GM12878 (cell line): ENCODE measurements at regions not wholly inside any gene's neighbourhood (a gene's known extent, or its start where the extent isn't known, plus 50 kb on each side); places are given as distances from the start of the nearest gene placed in this dataset.

ENCODE experiments used
- CBX3 ChIP-seq: fragments of 200-600 bp; sonication (generic); IDR thresholded peaks from 2 replicates; pipeline ENCODE4 v1.6.1; 2016; ENCODE audit warnings: low read depth, borderline replicate concordance
- CEBPB ChIP-seq, 2 experiments: fragments of 150-350 bp in 1 of 2; IDR thresholded peaks; 2 replicates each; pipeline ENCODE4 v1.6.1; 2012 to 2014; ENCODE audit warnings: low read depth in 2 of 2, low read length in 2 of 2, borderline replicate concordance in 1 of 2, inconsistent platforms in 1 of 2
- EP300 ChIP-seq, 2 experiments: fragments of 150-350 bp in 1 of 2; IDR thresholded peaks; 2 replicates each; pipeline ENCODE4 v1.6.1; 2011 to 2012; ENCODE audit warnings: low read depth in 2 of 2, low read length in 2 of 2, borderline replicate concordance in 1 of 2, improper control_type of control experiment in 1 of 2, inconsistent platforms in 1 of 2; ENCODE audit not compliant: control insufficient read depth in 1 of 2
- GABPA ChIP-seq: IDR thresholded peaks from 2 replicates; pipeline ENCODE4 v1.6.1; 2014; ENCODE audit warnings: antibody characterized with exemption, low read depth, mild to moderate bottlenecking, inconsistent platforms
- POLR2AphosphoS2 ChIP-seq: IDR thresholded peaks from 2 replicates; pipeline ENCODE4 v1.6.1; 2011; ENCODE audit warnings: low read depth, mild to moderate bottlenecking, low read length, improper control_type of control experiment, moderate library complexity
- POLR2AphosphoS5 ChIP-seq: IDR thresholded peaks from 2 replicates; pipeline ENCODE4 v1.6.1; 2011; ENCODE audit warnings: mild to moderate bottlenecking, low read length, inconsistent platforms
- SUPT20H ChIP-seq: IDR thresholded peaks from 2 replicates; pipeline ENCODE4 v1.6.1; 2011; ENCODE audit warnings: low read depth, mild to moderate bottlenecking, low read length, moderate library complexity, borderline replicate concordance; ENCODE audit not compliant: control insufficient read depth
- TBL1XR1 ChIP-seq: IDR thresholded peaks from 2 replicates; pipeline ENCODE4 v1.6.1; 2012; ENCODE audit warnings: low read depth, low read length, improper control_type of control experiment
- TCF12 ChIP-seq: IDR thresholded peaks from 2 replicates; pipeline ENCODE4 v1.6.1; 2011; ENCODE audit warnings: low read depth, mild to moderate bottlenecking, low read length
- ZNF24 ChIP-seq: fragments of 450-650 bp; IDR thresholded peaks from 2 replicates; pipeline ENCODE4 v1.6.1; 2017; ENCODE audit warnings: antibody characterized with exemption, mild to moderate bottlenecking
- TF ChIP-seq, protein P1 (sequence below), 3 experiments: IDR thresholded peaks in 2 of 3; conservative IDR thresholded peaks in 1 of 3; 2 replicates each; pipeline ENCODE4 v1.5.1; 2011; ENCODE audit warnings: low read depth in 3 of 3, low read length in 3 of 3, mild to moderate bottlenecking in 3 of 3, control low read depth in 2 of 3, moderate library complexity in 2 of 3, inconsistent platforms in 1 of 3, mixed read lengths in 1 of 3; ENCODE audit not compliant: control insufficient read depth in 2 of 3, insufficient read depth in 1 of 3; ENCODE audit errors: extremely low read depth in 1 of 3
- TF ChIP-seq, protein P2 (sequence below): IDR thresholded peaks from 2 replicates; pipeline ENCODE4 v1.6.1; 2012; ENCODE audit warnings: low read depth, low read length, improper control_type of control experiment

DNA sequence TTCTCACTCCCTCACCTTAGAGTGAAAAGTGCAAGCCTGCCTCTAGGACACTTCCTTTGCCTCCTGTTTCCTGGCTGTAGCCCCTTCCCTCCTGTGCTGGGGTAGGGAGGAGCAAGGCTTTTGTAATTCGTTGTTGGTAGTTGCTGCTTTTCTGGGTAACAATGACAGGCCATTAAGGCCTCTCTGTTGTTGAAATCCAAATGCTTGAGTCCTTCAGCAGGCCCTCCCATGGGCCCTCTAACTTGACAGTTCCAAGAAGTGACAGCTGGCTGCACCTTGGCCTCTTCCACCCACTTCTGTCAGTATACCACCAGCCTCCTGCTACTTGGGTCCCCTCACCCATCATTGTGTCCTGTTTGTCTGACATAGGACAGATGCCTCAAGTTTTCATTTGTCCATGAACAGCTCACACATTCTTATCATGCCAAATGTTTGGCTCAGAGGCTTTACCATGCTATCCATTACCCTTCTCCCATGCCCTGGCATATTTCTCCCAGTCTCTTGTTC, 103.7 kb upstream of the PDE3A start:
- TF ChIP-seq POLR2AphosphoS5, result no peak
- TF ChIP-seq TCF12, result no peak
- no peak for TF ChIP-seq CBX3
- TF ChIP-seq ZNF24, result no peak
- no peak for TF ChIP-seq EP300 (IDR thresholded peaks at IDR 0.05; ENCODE audit: borderline replicate concordance in 1 of 2, control insufficient read depth in 1 of 2, low read depth in 2 of 2, low read length in 2 of 2)
- no peak for TF ChIP-seq GABPA
- TF ChIP-seq SUPT20H, result no peak
- TF ChIP-seq POLR2AphosphoS2, result no peak
- TF ChIP-seq, protein P1, sequence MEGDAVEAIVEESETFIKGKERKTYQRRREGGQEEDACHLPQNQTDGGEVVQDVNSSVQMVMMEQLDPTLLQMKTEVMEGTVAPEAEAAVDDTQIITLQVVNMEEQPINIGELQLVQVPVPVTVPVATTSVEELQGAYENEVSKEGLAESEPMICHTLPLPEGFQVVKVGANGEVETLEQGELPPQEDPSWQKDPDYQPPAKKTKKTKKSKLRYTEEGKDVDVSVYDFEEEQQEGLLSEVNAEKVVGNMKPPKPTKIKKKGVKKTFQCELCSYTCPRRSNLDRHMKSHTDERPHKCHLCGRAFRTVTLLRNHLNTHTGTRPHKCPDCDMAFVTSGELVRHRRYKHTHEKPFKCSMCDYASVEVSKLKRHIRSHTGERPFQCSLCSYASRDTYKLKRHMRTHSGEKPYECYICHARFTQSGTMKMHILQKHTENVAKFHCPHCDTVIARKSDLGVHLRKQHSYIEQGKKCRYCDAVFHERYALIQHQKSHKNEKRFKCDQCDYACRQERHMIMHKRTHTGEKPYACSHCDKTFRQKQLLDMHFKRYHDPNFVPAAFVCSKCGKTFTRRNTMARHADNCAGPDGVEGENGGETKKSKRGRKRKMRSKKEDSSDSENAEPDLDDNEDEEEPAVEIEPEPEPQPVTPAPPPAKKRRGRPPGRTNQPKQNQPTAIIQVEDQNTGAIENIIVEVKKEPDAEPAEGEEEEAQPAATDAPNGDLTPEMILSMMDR (IDR thresholded peaks at IDR 0.05 in 2 of 3, conservative IDR thresholded peaks at IDR 0.05 in 1 of 3; ENCODE audit: control insufficient read depth in 2 of 3, extremely low read depth in 1 of 3, insufficient read depth in 1 of 3, low read depth in 3 of 3, low read length in 3 of 3), result no peak
- TF ChIP-seq, protein P2, sequence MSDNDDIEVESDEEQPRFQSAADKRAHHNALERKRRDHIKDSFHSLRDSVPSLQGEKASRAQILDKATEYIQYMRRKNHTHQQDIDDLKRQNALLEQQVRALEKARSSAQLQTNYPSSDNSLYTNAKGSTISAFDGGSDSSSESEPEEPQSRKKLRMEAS, result no peak
- TF ChIP-seq TBL1XR1, result no peak
- no peak for TF ChIP-seq CEBPB (IDR thresholded peaks at IDR 0.05; ENCODE audit: borderline replicate concordance in 1 of 2, low read depth in 2 of 2, low read length in 2 of 2)
